Adipocyte (in vitro differentiated cells): ENCODE measurements at regions not wholly inside any gene's neighbourhood (a gene's known extent, or its start where the extent isn't known, plus 50 kb on each side); places are given as distances from the start of the nearest gene placed in this dataset.

Experiments used
- DNase-seq: peaks from one replicate; pipeline ENCODE4 v3.0.0-alpha.2; 2015; ENCODE audit warnings: low read depth
- H3K27me3 ChIP-seq: replicated peaks from 2 replicates; pipeline ENCODE4 v1.7.0; 2013; ENCODE audit warnings: mild to moderate bottlenecking, low read length, moderate library complexity; ENCODE audit not compliant: control insufficient read depth, insufficient read depth
- H3K36me3 ChIP-seq: 2 replicates; pipeline ENCODE4 v1.7.0; 2013; ENCODE audit warnings: low read length, mild to moderate bottlenecking, moderate library complexity; ENCODE audit not compliant: control insufficient read depth, insufficient read depth, severe bottlenecking
- H3K4me1 ChIP-seq: 2 replicates; pipeline ENCODE4 v1.7.0; 2013; ENCODE audit warnings: mild to moderate bottlenecking, low read length, moderate library complexity; ENCODE audit not compliant: control insufficient read depth, insufficient read depth
- H3K4me3 ChIP-seq: 2 replicates; pipeline ENCODE4 v1.7.0; 2013; ENCODE audit warnings: mild to moderate bottlenecking, low read length, moderate library complexity
- H3K9ac ChIP-seq: 2 replicates; pipeline ENCODE4 v1.7.0; 2013; ENCODE audit warnings: mild to moderate bottlenecking, low read length, moderate library complexity
- H3K9me3 ChIP-seq: 2 replicates; pipeline ENCODE4 v1.7.0; 2013; ENCODE audit warnings: mild to moderate bottlenecking, low read length, moderate library complexity; ENCODE audit not compliant: control insufficient read depth

- Histone ChIP-seq H3K4me3 (no peak overlapping the region), H3K36me3 (no peaks in the 10 kb centered on the region), H3K27me3 (peaks cover 54% of the 10 kb centered on the region), H3K9ac (no peak overlapping the region), H3K4me1 (no peaks in the 10 kb centered on the region), H3K9me3 (peaks cover 12% of the 10 kb centered on the region)
- no peak for DNase-seq
These were observed 149.7 kb downstream of the TFCP2L1 start for GRCh38 chr2:121135168-121135853.

DNA sequence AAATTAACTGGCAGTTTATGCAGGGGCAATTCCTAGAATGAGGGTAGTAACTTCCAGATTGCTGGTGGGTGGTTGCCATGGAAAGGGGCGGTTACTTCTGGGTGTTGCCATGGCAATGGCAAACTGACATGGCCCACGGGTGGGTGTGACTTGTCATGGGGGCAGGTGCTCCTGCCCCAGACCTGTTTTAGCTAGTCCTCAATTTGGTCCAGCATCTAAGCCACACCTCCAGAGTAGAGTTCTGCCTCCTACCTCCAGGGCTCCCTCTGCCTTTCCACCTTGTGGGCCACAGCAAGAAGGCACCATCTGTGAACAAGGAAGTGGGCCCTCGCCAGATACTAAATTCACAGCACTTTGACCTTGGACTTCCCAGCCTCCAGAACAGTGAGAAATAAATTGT, 148.7 kb downstream of the TFCP2L1 start:
- Histone ChIP-seq H3K9me3 (peaks cover 14% of the 10 kb centered on the region), H3K4me3 (no peak overlapping the region), H3K9ac (no peak overlapping the region), H3K36me3 (no peaks in the 10 kb centered on the region), H3K4me1 (no peaks in the 10 kb centered on the region), H3K27me3 (peaks cover 53% of the 10 kb centered on the region)
- no peak for DNase-seq

DNA sequence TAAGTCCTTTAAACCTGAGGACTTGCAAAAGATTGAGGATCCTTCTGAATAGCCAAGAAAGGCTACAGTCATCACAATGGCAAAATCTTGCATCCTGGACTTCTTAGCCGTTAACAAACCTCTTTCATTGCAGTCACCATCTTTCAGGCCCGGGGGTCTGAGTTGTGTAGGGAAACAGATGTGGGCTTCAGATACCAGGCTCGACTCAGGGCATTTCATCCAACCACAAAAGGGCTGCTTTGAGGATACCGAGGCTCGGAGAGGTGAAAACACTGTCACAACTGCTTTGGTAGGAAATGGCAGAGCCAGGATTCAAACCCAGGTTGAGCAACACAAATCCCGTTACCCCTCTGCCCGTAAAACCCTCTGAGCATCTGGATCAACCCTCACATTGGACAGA, 147.4 kb downstream of the TFCP2L1 start:
- Histone ChIP-seq H3K4me1 (no peaks in the 10 kb centered on the region), H3K9me3 (peaks cover 14% of the 10 kb centered on the region), H3K36me3 (no peaks in the 10 kb centered on the region), H3K27me3 (peaks cover 47% of the 10 kb centered on the region), H3K4me3 (no peak overlapping the region), H3K9ac (no peak overlapping the region)
- no peak for DNase-seq

- DNase-seq = no peak
- no peak overlapping the region for H3K9ac ChIP-seq
These were observed 144.3 kb downstream of the TFCP2L1 start for GRCh38 chr2:121140734-121141133.

DNA sequence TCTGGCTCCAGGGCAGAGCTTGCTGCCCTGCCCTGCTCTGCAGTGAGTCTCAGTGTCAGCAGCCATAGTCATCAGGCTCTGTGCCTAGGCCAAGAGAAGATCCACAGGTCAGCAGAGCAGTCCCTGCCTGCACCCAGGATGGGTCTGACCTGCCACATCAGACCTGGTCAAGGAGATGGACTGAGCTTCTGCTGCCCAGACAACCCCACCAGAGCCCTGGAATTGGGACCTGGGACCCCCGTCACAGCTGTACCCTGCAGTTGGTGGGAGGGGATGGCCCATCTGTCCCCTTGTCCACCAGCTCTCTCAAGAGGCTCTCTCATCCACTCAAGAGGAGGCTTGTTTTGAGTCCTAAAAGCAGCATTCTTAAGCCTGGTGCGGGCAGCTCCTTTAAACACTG, 142.6 kb downstream of the TFCP2L1 start:
- Histone ChIP-seq H3K27me3 (peaks cover 26% of the 10 kb centered on the region), H3K9me3 (peaks cover 14% of the 10 kb centered on the region), H3K9ac (no peak overlapping the region), H3K4me3 (no peak overlapping the region), H3K4me1 (no peaks in the 10 kb centered on the region), H3K36me3 (no peaks in the 10 kb centered on the region)
- DNase-seq = no peak

More at GRCh38 chr2:121140734-121141133, 144.3 kb downstream of the TFCP2L1 start:
- Histone ChIP-seq H3K4me3 (no peak overlapping the region), H3K36me3 (no peaks in the 10 kb centered on the region), H3K9me3 (peaks cover 19% of the 10 kb centered on the region), H3K4me1 (no peaks in the 10 kb centered on the region), H3K27me3 (peaks cover 43% of the 10 kb centered on the region)

DNA sequence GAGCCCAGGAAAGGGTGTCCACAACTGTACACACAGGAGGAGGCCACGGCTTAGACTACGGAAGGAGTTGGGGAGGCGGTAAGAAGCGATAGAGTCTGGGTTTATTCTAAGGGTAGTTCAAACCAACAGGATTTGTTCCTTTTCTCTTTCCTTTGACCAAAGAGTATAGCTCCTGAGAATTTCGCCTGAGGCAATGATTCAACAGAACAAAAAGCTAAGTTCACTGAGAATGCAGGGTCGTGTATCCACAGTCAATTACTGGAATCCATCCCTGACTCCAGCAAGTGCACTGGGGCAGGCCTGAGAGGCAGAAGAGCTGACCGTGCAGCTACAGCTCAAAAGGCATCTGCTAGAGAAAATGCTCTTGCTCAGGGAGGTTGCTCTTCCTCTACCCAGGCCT, 140.9 kb downstream of the TFCP2L1 start:
- DNase-seq = no peak
- Histone ChIP-seq H3K27me3 (peaks cover 21% of the 10 kb centered on the region), H3K36me3 (no peaks in the 10 kb centered on the region), H3K4me1 (no peaks in the 10 kb centered on the region), H3K9me3 (peaks cover 14% of the 10 kb centered on the region), H3K4me3 (no peak overlapping the region), H3K9ac (no peak overlapping the region)

- Histone ChIP-seq H3K27me3 (peaks cover 32% of the 10 kb centered on the region), H3K36me3 (no peaks in the 10 kb centered on the region), H3K4me3 (no peak overlapping the region), H3K9me3 (peaks cover 5% of the 10 kb centered on the region), H3K9ac (no peak overlapping the region), H3K4me1 (peaks cover 5% of the 10 kb centered on the region)
- no peak for DNase-seq
These were observed 138.4 kb downstream of the TFCP2L1 start for GRCh38 chr2:121146630-121147029.

DNA sequence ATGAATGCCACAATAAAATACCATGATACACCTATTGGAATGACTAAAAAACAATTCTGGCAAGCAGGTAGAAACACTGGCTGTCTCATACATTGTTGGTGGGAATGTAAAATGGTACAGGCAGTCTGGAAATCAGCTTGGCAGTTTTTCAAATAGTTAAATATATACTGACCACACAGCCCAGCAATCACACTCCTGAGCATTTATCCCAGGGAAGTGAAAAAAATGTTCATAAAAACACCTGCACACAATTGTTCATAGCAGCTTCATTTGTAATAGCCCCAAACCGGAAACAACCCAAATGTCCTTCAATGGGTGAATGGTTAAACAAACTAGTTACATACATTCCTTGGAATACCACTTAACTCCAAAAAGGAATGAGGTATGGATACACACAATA, 137.2 kb downstream of the TFCP2L1 start:
- no peak overlapping the region for H3K4me3 ChIP-seq
- no peak overlapping the region for H3K9ac ChIP-seq
- H3K4me1 ChIP-seq = peaks cover 5% of the 10 kb centered on the region
- DNase-seq = no peak
- peaks cover 35% of the 10 kb centered on the region for H3K27me3 ChIP-seq
- H3K36me3 ChIP-seq = no peaks in the 10 kb centered on the region
- H3K9me3 ChIP-seq = peaks cover 5% of the 10 kb centered on the region

GRCh38 chr2:121148481-121148880, 136.5 kb downstream of the TFCP2L1 start:
- Histone ChIP-seq H3K4me1 (peaks cover 5% of the 10 kb centered on the region), H3K9me3 (peaks cover 5% of the 10 kb centered on the region), H3K9ac (no peak overlapping the region), H3K27me3 (peaks cover 36% of the 10 kb centered on the region), H3K36me3 (no peaks in the 10 kb centered on the region), H3K4me3 (no peak overlapping the region)
- no peak for DNase-seq

DNA sequence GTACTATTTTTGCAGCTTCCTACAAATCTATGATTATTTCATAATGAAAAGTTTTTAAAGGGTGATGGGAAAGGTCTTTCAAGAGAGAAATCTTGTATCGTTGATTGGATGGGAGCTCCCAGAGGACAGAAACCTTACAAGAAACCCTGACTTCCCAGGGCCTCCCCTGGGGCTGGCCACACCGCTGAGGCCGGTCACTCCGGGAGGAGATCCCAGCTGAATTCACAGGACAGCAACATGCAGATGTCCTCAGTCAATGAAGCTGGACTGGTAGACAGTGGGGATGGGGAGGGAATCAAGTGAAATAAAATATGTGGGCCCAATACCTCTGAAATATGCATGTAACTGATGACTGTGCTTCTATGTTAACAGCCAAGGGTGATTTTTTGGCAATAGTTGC, 135.6 kb downstream of the TFCP2L1 start:
- no peak for DNase-seq
- Histone ChIP-seq H3K36me3 (no peaks in the 10 kb centered on the region), H3K9ac (no peak overlapping the region), H3K27me3 (peaks cover 27% of the 10 kb centered on the region), H3K4me3 (no peak overlapping the region), H3K4me1 (peaks cover 5% of the 10 kb centered on the region), H3K9me3 (peaks cover 5% of the 10 kb centered on the region)

DNA sequence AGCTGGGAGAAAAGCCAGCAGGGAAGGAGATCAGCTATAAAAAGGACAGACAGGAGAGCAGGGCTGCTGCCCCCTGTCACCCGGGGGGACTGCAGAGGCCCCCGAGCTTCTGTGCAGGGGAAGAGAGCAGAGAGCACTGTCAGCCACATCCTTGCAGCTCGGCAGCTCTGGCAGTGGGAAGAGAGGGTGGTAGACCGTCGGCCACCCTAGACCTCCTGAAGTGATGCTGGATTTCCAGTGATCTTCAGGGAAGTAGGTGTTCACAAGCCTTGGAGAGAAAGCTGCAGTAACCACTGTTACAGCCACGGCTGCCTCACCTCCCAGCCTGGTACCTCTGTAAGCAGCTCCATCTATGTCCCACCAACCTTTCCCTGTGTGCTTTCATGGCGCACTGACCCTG, 134.9 kb downstream of the TFCP2L1 start:
- Histone ChIP-seq H3K9ac (no peak overlapping the region), H3K4me3 (no peak overlapping the region), H3K27me3 (peaks cover 26% of the 10 kb centered on the region), H3K4me1 (peaks cover 5% of the 10 kb centered on the region), H3K9me3 (peaks cover 5% of the 10 kb centered on the region), H3K36me3 (no peaks in the 10 kb centered on the region)
- DNase-seq = no peak

GRCh38 chr2:121150713-121151112, 134.3 kb downstream of the TFCP2L1 start:
- Histone ChIP-seq H3K9ac (no peak overlapping the region), H3K9me3 (peaks cover under 1% of the 10 kb centered on the region), H3K27me3 (peaks cover 26% of the 10 kb centered on the region), H3K4me3 (no peak overlapping the region), H3K4me1 (peaks cover 5% of the 10 kb centered on the region), H3K36me3 (no peaks in the 10 kb centered on the region)
- no peak for DNase-seq
